H1 (cell line): ENCODE measurements at regions not wholly inside any gene's neighbourhood (a gene's known extent, or its start where the extent isn't known, plus 50 kb on each side); places are given as distances from the start of the nearest gene placed in this dataset.

ENCODE experiments used
- CTCF ChIA-PET: fragments of 300-600 bp; sonication (Branson Sonifier 250); formaldehyde crosslinking; loops from one replicate; lab custom pipeline; 2021; ENCODE audit not compliant: partially characterized antibody; lab: Charles Lee
- POLR2A ChIA-PET: fragments of 300-600 bp; sonication (Branson Sonifier 250); formaldehyde crosslinking; loops from one replicate; lab custom pipeline; 2021; ENCODE audit warnings: inconsistent platforms; ENCODE audit not compliant: partially characterized antibody; lab: Charles Lee
- DNase-seq, 2 experiments: peaks; one replicate each; pipeline versions ENCODE4 v3.0.0 to v3.0.0-alpha.2; 2010 to 2022; ENCODE audit warnings: low spot score in 2 of 2, low read depth in 1 of 2, mixed read lengths in 1 of 2
- FAIRE-seq: peaks from 2 replicates; lab custom pipeline; 2011; peaks lifted over from hg19 to GRCh38; lab: Jason Lieb, UNC
- H2AFZ ChIP-seq: 2 replicates; pipeline ENCODE4 v1.8.1; 2012; ENCODE audit warnings: low read length, inconsistent platforms
- H2AK5ac ChIP-seq: 2 replicates; pipeline ENCODE4 v1.6.1; 2013; ENCODE audit warnings: low read depth, low read length
- H2BK120ac ChIP-seq: replicated peaks from 2 replicates; pipeline ENCODE3; 2013; ENCODE audit warnings: low read depth, low read length, inconsistent platforms
- H2BK12ac ChIP-seq: 2 replicates; pipeline ENCODE4 v1.6.1; 2013; ENCODE audit warnings: low read depth, low read length
- H2BK15ac ChIP-seq: 2 replicates; pipeline ENCODE4 v1.6.1; 2013; ENCODE audit warnings: low read length
- H2BK20ac ChIP-seq: 2 replicates; pipeline ENCODE4 v1.6.1; 2013; ENCODE audit warnings: low read length
- H2BK5ac ChIP-seq: 2 replicates; pipeline ENCODE4 v1.6.1; 2013; ENCODE audit warnings: low read depth, low read length
- H3K14ac ChIP-seq: 2 replicates; pipeline ENCODE4 v1.6.1; 2013; ENCODE audit warnings: inconsistent platforms; ENCODE audit not compliant: insufficient read length
- H3K18ac ChIP-seq: 2 replicates; pipeline ENCODE4 v1.6.1; 2013; ENCODE audit warnings: low read length; ENCODE audit errors: extremely low read depth
- H3K23ac ChIP-seq: 2 replicates; pipeline ENCODE4 v1.6.1; 2013; ENCODE audit warnings: inconsistent platforms; ENCODE audit not compliant: insufficient read length
- H3K23me2 ChIP-seq: 2 replicates; pipeline ENCODE4 v1.6.1; 2013; ENCODE audit warnings: low read depth, low read length
- H3K27ac ChIP-seq: 2 replicates; pipeline ENCODE4 v1.6.1; 2011; ENCODE audit warnings: low read depth, low read length, inconsistent platforms
- H3K27me3 ChIP-seq, 4 experiments: replicated peaks in 1 of 4; 1 replicate in 1 of 4; 2 replicates in 3 of 4; pipeline versions ENCODE4 v1.6.1 to v1.8.1; 2011 to 2013; ENCODE audit warnings: low read length in 3 of 4, mild to moderate bottlenecking in 3 of 4, inconsistent platforms in 2 of 4, mixed read lengths in 2 of 4, moderate library complexity in 1 of 4; ENCODE audit not compliant: control insufficient read depth in 3 of 4, insufficient read depth in 3 of 4; ENCODE audit errors: extremely low read depth in 1 of 4
- H3K36me3 ChIP-seq, 4 experiments: 2 replicates each; pipeline versions ENCODE4 v1.6.1 to v1.8.1; 2011 to 2013; ENCODE audit warnings: mild to moderate bottlenecking in 4 of 4, low read length in 3 of 4, moderate library complexity in 2 of 4, control low read depth in 1 of 4, inconsistent platforms in 1 of 4; ENCODE audit not compliant: insufficient read depth in 4 of 4, control insufficient read depth in 2 of 4
- H3K4ac ChIP-seq: replicated peaks from 2 replicates; pipeline ENCODE3; 2013; ENCODE audit warnings: low read length, low read depth, mixed read lengths, inconsistent platforms; ENCODE audit not compliant: insufficient read length
- H3K4me1 ChIP-seq, 4 experiments: replicated peaks in 1 of 4; 1 replicate in 1 of 4; 2 replicates in 3 of 4; pipeline versions ENCODE4 v1.6.1 to v1.8.1; 2011 to 2013; ENCODE audit warnings: low read length in 3 of 4, inconsistent platforms in 2 of 4, mixed read lengths in 1 of 4; ENCODE audit not compliant: insufficient read depth in 4 of 4, control insufficient read depth in 3 of 4
- H3K4me2 ChIP-seq, 2 experiments: 2 replicates each; pipeline versions ENCODE4 v1.6.1 to v1.8.1; 2011 to 2013; ENCODE audit warnings: low read depth in 2 of 2, low read length in 2 of 2, control low read depth in 1 of 2, inconsistent platforms in 1 of 2, mild to moderate bottlenecking in 1 of 2; ENCODE audit not compliant: insufficient read depth in 1 of 2
- H3K4me3 ChIP-seq, 4 experiments: fragments of 200-600, 300-600 bp in 1 of 4; sonication (generic), shearing (Covaris generic), sonication (Bioruptor Twin) in 1 of 4; 2 replicates each; pipeline versions ENCODE4 v1.5.1 to v1.8.1; 2011 to 2016; ENCODE audit warnings: low read length in 4 of 4, low read depth in 3 of 4, control low read depth in 2 of 4, inconsistent platforms in 2 of 4, mild to moderate bottlenecking in 2 of 4, mixed read lengths in 1 of 4, moderate library complexity in 1 of 4; ENCODE audit not compliant: insufficient read depth in 2 of 4; ENCODE audit errors: extremely low read depth in 1 of 4
- H3K56ac ChIP-seq: replicated peaks from 2 replicates; pipeline ENCODE3; 2013; ENCODE audit warnings: low read depth, mild to moderate bottlenecking, mixed read lengths, low read length, inconsistent platforms; ENCODE audit not compliant: insufficient read length
- H3K79me1 ChIP-seq: 2 replicates; pipeline ENCODE4 v1.6.1; 2013; ENCODE audit warnings: low read depth, low read length, control low read depth
- H3K79me2 ChIP-seq, 2 experiments: 2 replicates each; pipeline versions ENCODE4 v1.6.1 to v1.8.1; 2012 to 2013; ENCODE audit warnings: low read length in 2 of 2, mild to moderate bottlenecking in 2 of 2, inconsistent platforms in 1 of 2; ENCODE audit not compliant: insufficient read depth in 2 of 2, control insufficient read depth in 1 of 2
- H3K9ac ChIP-seq, 4 experiments: replicated peaks in 1 of 4; 1 replicate in 1 of 4; 2 replicates in 3 of 4; pipeline versions ENCODE4 v1.6.1 to v1.8.1; 2011 to 2013; ENCODE audit warnings: low read depth in 3 of 4, low read length in 3 of 4, control low read depth in 2 of 4, mild to moderate bottlenecking in 2 of 4, moderate library complexity in 2 of 4, inconsistent platforms in 1 of 4; ENCODE audit errors: extremely low read depth in 1 of 4
- H3K9me3 ChIP-seq, 2 experiments: 2 replicates each; pipeline versions ENCODE4 v1.6.1 to v1.8.1; 2012 to 2013; ENCODE audit warnings: mild to moderate bottlenecking in 2 of 2, moderate library complexity in 2 of 2, control low read depth in 1 of 2, inconsistent platforms in 1 of 2, low read depth in 1 of 2, low read length in 1 of 2, mixed read lengths in 1 of 2; ENCODE audit not compliant: insufficient read depth in 2 of 2
- H4K20me1 ChIP-seq, 2 experiments: replicated peaks in 1 of 2; 2 replicates each; pipeline versions ENCODE3 to v1.8.1; 2011 to 2013; ENCODE audit warnings: inconsistent platforms in 2 of 2, low read length in 2 of 2, mild to moderate bottlenecking in 1 of 2; ENCODE audit not compliant: insufficient read depth in 2 of 2, control insufficient read depth in 1 of 2
- H4K5ac ChIP-seq: 2 replicates; pipeline ENCODE4 v1.6.1; 2013; ENCODE audit warnings: low read length, low read depth, mixed read lengths, inconsistent platforms; ENCODE audit not compliant: insufficient read length
- H4K8ac ChIP-seq: 2 replicates; pipeline ENCODE4 v1.8.0; 2013; ENCODE audit warnings: mild to moderate bottlenecking, moderate library complexity, low read length, inconsistent platforms; ENCODE audit not compliant: insufficient read depth; ENCODE audit errors: extremely low read depth
- H4K91ac ChIP-seq: replicated peaks from 2 replicates; pipeline ENCODE3; 2013; ENCODE audit warnings: low read length, mixed read lengths, inconsistent platforms; ENCODE audit not compliant: insufficient read length
- ATF3 ChIP-seq: IDR thresholded peaks from 2 replicates; pipeline ENCODE4 v1.6.1; 2011; ENCODE audit warnings: low read depth, mild to moderate bottlenecking, low read length; ENCODE audit not compliant: insufficient read depth
- CBX5 ChIP-seq: fragments of 300-800, 300-1000 bp; sonication (generic); IDR thresholded peaks from 2 replicates; pipeline ENCODE4 v1.7.1; 2016; ENCODE audit warnings: antibody characterized with exemption, low read length, low read depth
- E2F6 ChIP-seq: IDR thresholded peaks from 2 replicates; pipeline ENCODE4 v1.6.1; 2012; ENCODE audit warnings: inconsistent platforms
- KDM5A ChIP-seq: fragments of 200-600 bp; IDR thresholded peaks from 2 replicates; pipeline ENCODE4 v1.7.1; 2012; ENCODE audit warnings: mild to moderate bottlenecking, low read length, inconsistent platforms, mixed read lengths
- POLR2A ChIP-seq, 2 experiments: IDR thresholded peaks; 1 replicate in 1 of 2; 2 replicates in 1 of 2; pipeline ENCODE4 v1.6.1; 2011; ENCODE audit warnings: low read depth in 2 of 2, low read length in 2 of 2, mild to moderate bottlenecking in 2 of 2; ENCODE audit errors: control extremely low read depth in 1 of 2
- RNF2 ChIP-seq: fragments of 200-900, 300-1000 bp; sonication (generic); IDR thresholded peaks from 2 replicates; pipeline ENCODE4 v1.7.1; 2016; ENCODE audit warnings: borderline replicate concordance, low read depth, mild to moderate bottlenecking, antibody characterized with exemption, low read length; ENCODE audit not compliant: poor library complexity, severe bottlenecking; ENCODE audit errors: missing control alignments
- RXRA ChIP-seq: IDR thresholded peaks from 2 replicates; pipeline ENCODE4 v1.6.1; 2011; ENCODE audit warnings: low read depth, mild to moderate bottlenecking, low read length, moderate library complexity; ENCODE audit not compliant: insufficient read depth
- TBP ChIP-seq: IDR thresholded peaks from 2 replicates; pipeline ENCODE4 v1.6.1; 2011; ENCODE audit warnings: low read depth, low read length, improper control_type of control experiment
- USF2 ChIP-seq: IDR thresholded peaks from 2 replicates; pipeline ENCODE4 v1.6.1; 2011; ENCODE audit warnings: low read length, improper control_type of control experiment
- WGBS, 2 experiments: shearing (Covaris generic) in 1 of 2; methylation state at CpG; one replicate each; pipeline versions ENCODE4 v1.1.6 to v1.1.7; 2013 to 2015; ENCODE audit warnings: low lambda C conversion rate in 2 of 2, mixed read lengths in 2 of 2, inconsistent platforms in 1 of 2, low coverage in 1 of 2, missing lambda C conversion rate in 1 of 2; ENCODE audit not compliant: insufficient replicate concordance in 2 of 2, insufficient coverage in 1 of 2, insufficient read length in 1 of 2; ENCODE audit errors: extremely low coverage in 1 of 2, missing lambda C conversion rate in 1 of 2; 5-methylcytosine and 5-hydroxymethylcytosine counted together

GRCh38 chr2:217067787-217068186 is 207.9 kb upstream of the TNP1 start:
- DNase-seq, result no peak
- CTCF ChIA-PET, result no interaction called here
- Histone ChIP-seq H2BK5ac (no peak overlapping the region), H3K4ac (no peak overlapping the region), H4K5ac (no peak overlapping the region), H3K23me2 (peaks cover 14% of the 10 kb centered on the region), H3K27ac (no peak overlapping the region), H3K4me2 (no peak overlapping the region), H3K9me3 (0 out of 4 replicates have a peak, but pooled peaks cover 0 to 8% of the 10 kb centered on the region in 2 experiments), H3K56ac (no peak overlapping the region), H3K27me3 (no peaks in the 10 kb centered on the region), H4K91ac (no peak overlapping the region), H3K4me1 (peaks cover 2 to 10% (median 3%) of the 10 kb centered on the region in 4 experiments; a peak in 4 of 7 replicates), H3K79me1 (peaks cover 4% of the 10 kb centered on the region; the same call in 1 of the 2 replicates), H2BK12ac (no peak overlapping the region), H3K14ac (no peak overlapping the region), H2AK5ac (no peak overlapping the region), H3K79me2 (no peaks in the 10 kb centered on the region), H2AFZ (no peak overlapping the region), H3K9ac (no peak overlapping the region), H2BK120ac (no peak overlapping the region), H3K18ac (no peak overlapping the region), H2BK15ac (no peak overlapping the region), H3K4me3 (no peak overlapping the region), H4K20me1 (peaks cover 0 to 10% of the 10 kb centered on the region in 2 experiments), H2BK20ac (no peak overlapping the region), H3K23ac (no peak overlapping the region), H3K36me3 (no peaks in the 10 kb centered on the region; a peak in 2 of 8 replicates), H4K8ac (no peak overlapping the region)
- no peak for TF ChIP-seq ATF3
- TF ChIP-seq RXRA, result no peak
- TF ChIP-seq TBP, result no peak
- TF ChIP-seq POLR2A (IDR thresholded peaks at IDR 0.05; ENCODE audit: control extremely low read depth in 1 of 2, low read depth in 2 of 2, low read length in 2 of 2), result no peak
- no peak for TF ChIP-seq KDM5A
- TF ChIP-seq CBX5, result no peak
- no peak for TF ChIP-seq RNF2
- TF ChIP-seq E2F6, result no peak
- TF ChIP-seq USF2, result no peak
- no peak for FAIRE-seq
- POLR2A ChIA-PET, result no interaction called here
- WGBS, 2 experiments, result 93% methylated on average over 6 of the region's 6 CpGs; no CpG with 5 or more reads in 1 of the 2 experiments
